COLO829 (cell line): ENCODE measurements at regions not wholly inside any gene's neighbourhood (a gene's known extent, or its start where the extent isn't known, plus 50 kb on each side); places are given as distances from the start of the nearest gene placed in this dataset.

Experiments
- DNase-seq: peaks from one replicate; pipeline ENCODE4 v3.0.0; 2012; ENCODE audit warnings: low spot score

GRCh38 chr18:22544626-22545025 is 126.9 kb upstream of the CTAGE1 start:
- DNase-seq, result no peak

GRCh38 chr18:22545066-22545760 is 127.5 kb upstream of the CTAGE1 start:
- no peak for DNase-seq

GRCh38 chr18:22546905-22547570 is 129.3 kb upstream of the CTAGE1 start:
- DNase-seq, result no peak

- DNase-seq, result no peak
Measured at GRCh38 chr18:22547807-22548561, 130.3 kb upstream of the CTAGE1 start.

- no peak for DNase-seq
Measured at GRCh38 chr18:22549260-22549937, 131.7 kb upstream of the CTAGE1 start.

GRCh38 chr18:22550366-22550765 is 132.7 kb upstream of the CTAGE1 start:
- DNase-seq, result no peak

GRCh38 chr18:22550861-22551260 is 133.1 kb upstream of the CTAGE1 start:
- DNase-seq, result no peak

- DNase-seq, result no peak
Measured at GRCh38 chr18:22551536-22552151, 133.9 kb upstream of the CTAGE1 start.

- DNase-seq, result no peak
Measured at GRCh38 chr18:22552254-22552653, 134.5 kb upstream of the CTAGE1 start.

GRCh38 chr18:22552899-22553460 is 135.3 kb upstream of the CTAGE1 start:
- DNase-seq, result no peak

GRCh38 chr18:22556222-22557167 is 138.8 kb upstream of the CTAGE1 start:
- no peak for DNase-seq

- no peak for DNase-seq
Measured at GRCh38 chr18:22557168-22557941, 139.6 kb upstream of the CTAGE1 start.

GRCh38 chr18:22558945-22559385 is 141.2 kb upstream of the CTAGE1 start:
- no peak for DNase-seq

- peak; percentile 51 for DNase-seq
Measured at GRCh38 chr18:22559414-22560274, 141.9 kb upstream of the CTAGE1 start.

GRCh38 chr18:22560275-22560610 is 142.5 kb upstream of the CTAGE1 start:
- DNase-seq, result no peak

GRCh38 chr18:22560797-22561196 is 143.1 kb upstream of the CTAGE1 start:
- no peak for DNase-seq

- DNase-seq, result peak; percentile 84
Measured at GRCh38 chr18:22563164-22563583, 145.5 kb upstream of the CTAGE1 start.

GRCh38 chr18:22564036-22564435 is 146.3 kb upstream of the CTAGE1 start:
- DNase-seq, result no peak
